Naive thymus-derived CD4-positive, alpha-beta T cell (primary cell): ENCODE measurements at regions not wholly inside any gene's neighbourhood (a gene's known extent, or its start where the extent isn't known, plus 50 kb on each side); places are given as distances from the start of the nearest gene placed in this dataset.
"Not testable (repeated sequence)": the region's sequence is repeated elsewhere in the genome, so short reads cannot be mapped to it uniquely, and the experiment has no call there.

ENCODE experiments used
- ATAC-seq: fragments of 150-1000 bp; cut with Tn5 transposase; 2 replicates; pipeline ENCODE4 v1.10.0; 2021; ENCODE audit warnings: mild to moderate bottlenecking, moderate library complexity
- CTCF ChIA-PET: fragments of 350-600 bp; sonication (Branson Sonifier 250); formaldehyde crosslinking; loops from one replicate; lab custom pipeline; 2021; ENCODE audit warnings: antibody characterized with exemption; lab: Charles Lee
- POLR2A ChIA-PET: fragments of 350-600 bp; sonication (Branson Sonifier 250); formaldehyde crosslinking; loops from one replicate; lab custom pipeline; 2021; ENCODE audit warnings: antibody characterized with exemption, inconsistent platforms; lab: Charles Lee
- DNase-seq, 9 donors: peaks; one replicate each; pipeline versions ENCODE4 v3.0.0 to v3.0.0-alpha.2; 2020 to 2022; ENCODE audit warnings: mixed read lengths in 1 of 9
- H3K27ac ChIP-seq: one replicate; pipeline ENCODE4 v1.7.0; 2013; ENCODE audit warnings: mild to moderate bottlenecking, low read depth, low read length, moderate library complexity
- H3K27me3 ChIP-seq, 2 donors: one replicate each; pipeline ENCODE4 v1.7.0; 2013; ENCODE audit warnings: low read length in 2 of 2, mild to moderate bottlenecking in 2 of 2, moderate library complexity in 2 of 2; ENCODE audit not compliant: control insufficient read depth in 2 of 2, insufficient read depth in 2 of 2
- H3K36me3 ChIP-seq, 3 experiments: 1 replicate in 2 of 3; 2 replicates in 1 of 3; pipeline ENCODE4 v1.7.0; 2013; ENCODE audit warnings: low read length in 3 of 3, mild to moderate bottlenecking in 3 of 3, moderate library complexity in 1 of 3; ENCODE audit not compliant: insufficient read depth in 3 of 3, control insufficient read depth in 2 of 3
- H3K4me1 ChIP-seq, 2 donors: one replicate each; pipeline ENCODE4 v1.7.0; 2013; ENCODE audit warnings: low read length in 2 of 2, mild to moderate bottlenecking in 2 of 2, moderate library complexity in 1 of 2; ENCODE audit not compliant: control insufficient read depth in 2 of 2, insufficient read depth in 2 of 2
- H3K4me3 ChIP-seq: 2 replicates; pipeline ENCODE4 v1.7.0; 2013; ENCODE audit warnings: mild to moderate bottlenecking, low read length
- H3K9me3 ChIP-seq, 3 experiments: 1 replicate in 2 of 3; 2 replicates in 1 of 3; pipeline ENCODE4 v1.7.0; 2013; ENCODE audit warnings: low read length in 3 of 3; ENCODE audit not compliant: control insufficient read depth in 2 of 3
- H3K27ac Mint-ChIP-seq, 9 donors: one replicate each; pipeline ENCODE4 v1.8.0; 2020 to 2022; ENCODE audit warnings: mixed read lengths in 9 of 9, mild to moderate bottlenecking in 8 of 9, moderate library complexity in 5 of 9, inconsistent platforms in 2 of 9
- H3K27me3 Mint-ChIP-seq, 5 donors: one replicate each; pipeline ENCODE4 v1.8.0; 2021 to 2022; ENCODE audit warnings: mixed read lengths in 5 of 5, mild to moderate bottlenecking in 1 of 5
- H3K36me3 Mint-ChIP-seq, 5 donors: one replicate each; pipeline ENCODE4 v1.8.0; 2020 to 2022; ENCODE audit warnings: mixed read lengths in 5 of 5, mild to moderate bottlenecking in 3 of 5, inconsistent platforms in 1 of 5
- H3K4me1 Mint-ChIP-seq, 7 donors: one replicate each; pipeline ENCODE4 v1.8.0; 2020 to 2022; ENCODE audit warnings: mixed read lengths in 7 of 7, mild to moderate bottlenecking in 3 of 7, inconsistent platforms in 1 of 7
- H3K4me3 Mint-ChIP-seq, 10 donors: one replicate each; pipeline ENCODE4 v1.8.0; 2020 to 2022; ENCODE audit warnings: mild to moderate bottlenecking in 10 of 10, mixed read lengths in 10 of 10, moderate library complexity in 6 of 10, inconsistent platforms in 2 of 10
- H3K9me3 Mint-ChIP-seq, 11 donors: one replicate each; pipeline ENCODE4 v1.8.0; 2020 to 2022; ENCODE audit warnings: mixed read lengths in 11 of 11, mild to moderate bottlenecking in 4 of 11, inconsistent platforms in 1 of 11, moderate library complexity in 1 of 11
- intact Hi-C, 2 donors: fragments of 100-400 bp; cut with micrococcal nuclease; formaldehyde crosslinking; loops; one replicate each; pipeline ENCODE4 v1.15.1; 2023

GRCh38 chr4:91851456-91851855, 452.3 kb upstream of the GRID2 start:
- no peaks in the 10 kb centered on the region for H3K36me3 Mint-ChIP-seq

DNA sequence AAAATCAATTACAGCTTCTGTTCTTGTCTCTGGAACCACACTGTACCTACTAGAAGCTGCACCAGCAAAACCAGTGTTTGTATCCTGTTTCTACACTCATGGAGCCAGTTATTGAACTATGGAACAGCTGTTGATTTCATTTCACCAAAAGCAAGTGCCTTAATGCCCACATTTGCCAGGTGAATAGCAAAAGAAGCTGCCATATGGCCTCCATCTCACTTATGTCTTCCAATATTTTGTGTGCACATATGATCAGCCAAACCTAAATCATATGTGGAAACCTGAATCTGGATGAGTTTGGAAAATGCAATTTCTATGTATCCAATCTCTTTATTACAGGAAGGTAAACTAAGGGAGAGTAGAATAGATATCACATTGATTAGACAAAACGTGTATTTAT, 415.8 kb upstream of the GRID2 start:
- Mint-ChIP-seq H3K27me3 (no peaks in the 10 kb centered on the region), H3K9me3 (peaks cover 0 to 19% (median 5%) of the 10 kb centered on the region in 11 donors), H3K27ac (no peak overlapping the region), H3K36me3 (no peaks in the 10 kb centered on the region), H3K4me3 (no peak overlapping the region), H3K4me1 (no peaks in the 10 kb centered on the region)
- intact Hi-C loops: no loop called here
- no peak for DNase-seq
- Histone ChIP-seq H3K4me3 (no peak overlapping the region), H3K27ac (no peak overlapping the region), H3K9me3 (no peaks in the 10 kb centered on the region), H3K27me3 (no peaks in the 10 kb centered on the region), H3K4me1 (no peaks in the 10 kb centered on the region), H3K36me3 (no peaks in the 10 kb centered on the region)
- no peak for ATAC-seq
- POLR2A ChIA-PET: no interaction called here
- CTCF ChIA-PET: no interaction called here

More at GRCh38 chr4:91851456-91851855, 452.3 kb upstream of the GRID2 start:
- no peaks in the 10 kb centered on the region for H3K27me3 Mint-ChIP-seq
- intact Hi-C loops: no loop called here
- H3K27ac ChIP-seq: no peak overlapping the region
- ChIA-PET POLR2A (no interaction called here), CTCF (no interaction called here)
- DNase-seq: no peak
- H3K9me3 Mint-ChIP-seq: peaks cover 0 to 9% (median 3%) of the 10 kb centered on the region in 11 donors
- H3K9me3 ChIP-seq: peaks cover 0 to under 1% (median 0%) of the 10 kb centered on the region in 3 experiments
- no peak overlapping the region for H3K4me3 Mint-ChIP-seq
- no peak overlapping the region for H3K27ac Mint-ChIP-seq
- no peaks in the 10 kb centered on the region for H3K4me1 Mint-ChIP-seq
- H3K4me3 ChIP-seq: no peak overlapping the region
- no peaks in the 10 kb centered on the region for H3K4me1 ChIP-seq
- H3K36me3 ChIP-seq: no peaks in the 10 kb centered on the region
- ATAC-seq: no peak
- H3K27me3 ChIP-seq: no peaks in the 10 kb centered on the region

- POLR2A ChIA-PET, H3K36me3 ChIP-seq, ATAC-seq, H3K27ac ChIP-seq, H3K36me3 Mint-ChIP-seq, H3K27me3 Mint-ChIP-seq, H3K9me3 ChIP-seq, H3K27me3 ChIP-seq, H3K4me3 Mint-ChIP-seq, CTCF ChIA-PET, H3K4me1 ChIP-seq, H3K4me1 Mint-ChIP-seq, H3K27ac Mint-ChIP-seq, DNase-seq, intact Hi-C loops, H3K4me3 ChIP-seq: not testable (repeated sequence)
- H3K9me3 Mint-ChIP-seq: peaks cover 0 to 28% (median 8%) of the 10 kb centered on the region in 11 donors
Observed at GRCh38 chr4:91891217-91891616, 412.5 kb upstream of the GRID2 start.

DNA sequence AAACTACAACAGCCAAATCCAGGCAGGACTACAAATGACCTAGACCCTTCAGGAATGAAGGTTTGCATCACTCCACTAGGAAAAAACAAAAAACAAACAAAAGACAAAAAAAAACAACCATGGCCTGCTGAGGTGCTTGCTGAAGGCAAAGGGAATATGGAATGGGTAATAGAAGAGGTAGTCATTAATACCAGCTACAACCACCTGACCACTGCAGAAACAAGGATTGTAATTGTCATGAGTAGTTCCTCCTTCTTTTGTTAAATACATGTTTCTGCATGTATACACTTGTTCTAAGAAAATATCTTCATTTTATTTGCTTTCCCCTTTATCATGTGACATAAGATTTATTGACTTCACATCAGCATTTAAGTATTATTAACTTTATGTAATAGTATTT, 409.8 kb upstream of the GRID2 start:
- no peak overlapping the region for H3K27ac ChIP-seq
- no peak for ATAC-seq
- H3K4me3 Mint-ChIP-seq: no peak overlapping the region
- no peak for DNase-seq
- no peaks in the 10 kb centered on the region for H3K36me3 ChIP-seq
- no peak overlapping the region for H3K4me3 ChIP-seq
- H3K4me1 Mint-ChIP-seq: no peaks in the 10 kb centered on the region
- H3K27ac Mint-ChIP-seq: no peak overlapping the region
- intact Hi-C loops: no loop called here
- ChIA-PET CTCF (no interaction called here), POLR2A (no interaction called here)
- H3K36me3 Mint-ChIP-seq: no peaks in the 10 kb centered on the region
- H3K27me3 ChIP-seq: no peaks in the 10 kb centered on the region
- no peaks in the 10 kb centered on the region for H3K27me3 Mint-ChIP-seq
- H3K9me3 ChIP-seq: no peaks in the 10 kb centered on the region
- H3K9me3 Mint-ChIP-seq: peaks cover 0 to 22% (median 8%) of the 10 kb centered on the region in 11 donors
- H3K4me1 ChIP-seq: no peaks in the 10 kb centered on the region

DNA sequence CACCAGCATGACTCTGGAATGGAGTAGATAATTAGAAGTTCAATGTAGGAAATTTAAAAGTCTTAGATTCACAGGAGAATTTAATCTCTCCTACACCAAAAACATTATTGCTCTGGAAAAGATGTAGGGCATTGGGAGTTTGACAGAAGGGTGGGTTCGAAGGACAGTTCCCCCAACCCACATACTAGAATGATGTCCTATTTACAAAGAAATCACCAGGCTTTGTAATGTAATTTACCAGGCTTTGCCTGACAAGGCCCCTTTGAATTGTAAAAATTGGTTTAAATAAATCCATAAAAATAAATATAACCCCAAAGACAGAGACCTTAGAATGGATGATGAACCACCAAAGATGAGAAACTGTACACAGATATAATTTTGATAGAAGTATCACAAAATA, 399.2 kb upstream of the GRID2 start:
- ATAC-seq: no peak
- no peak overlapping the region for H3K27ac Mint-ChIP-seq
- ChIA-PET CTCF (no interaction called here), POLR2A (no interaction called here)
- Histone ChIP-seq H3K27me3 (no peaks in the 10 kb centered on the region), H3K36me3 (no peaks in the 10 kb centered on the region), H3K4me3 (no peak overlapping the region), H3K27ac (no peak overlapping the region), H3K9me3 (no peaks in the 10 kb centered on the region), H3K4me1 (no peaks in the 10 kb centered on the region)
- intact Hi-C loops: no loop called here
- no peak for DNase-seq
- H3K9me3 Mint-ChIP-seq: peaks cover 0 to 32% (median 5%) of the 10 kb centered on the region in 11 donors
- no peak overlapping the region for H3K4me3 Mint-ChIP-seq
- no peaks in the 10 kb centered on the region for H3K27me3 Mint-ChIP-seq
- H3K36me3 Mint-ChIP-seq: no peaks in the 10 kb centered on the region
- H3K4me1 Mint-ChIP-seq: no peaks in the 10 kb centered on the region

DNA sequence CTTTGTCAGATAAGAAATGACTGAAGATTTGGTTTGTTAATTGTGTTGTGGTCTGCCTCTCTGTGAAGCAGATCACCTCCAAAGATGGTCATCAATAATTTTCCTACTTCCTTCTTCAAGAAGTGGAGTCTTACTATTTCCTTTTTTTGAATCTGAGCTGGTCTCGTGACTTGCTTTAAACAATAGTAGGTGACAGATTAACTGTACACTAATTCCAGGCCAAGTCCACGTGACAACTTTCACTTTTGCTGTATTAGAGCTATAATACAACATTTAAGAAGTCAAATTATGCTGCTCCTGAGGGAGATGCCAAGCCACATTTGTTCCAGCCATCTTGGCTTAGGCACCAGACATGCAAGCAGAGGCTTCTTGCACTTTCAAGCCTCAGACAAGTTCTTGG, 393.8 kb upstream of the GRID2 start:
- Histone ChIP-seq H3K4me3 (no peak overlapping the region), H3K36me3 (no peaks in the 10 kb centered on the region), H3K9me3 (no peaks in the 10 kb centered on the region), H3K4me1 (no peaks in the 10 kb centered on the region), H3K27me3 (no peaks in the 10 kb centered on the region), H3K27ac (no peak overlapping the region)
- no peak for DNase-seq
- CTCF ChIA-PET: no interaction called here
- Mint-ChIP-seq H3K4me3 (no peak overlapping the region), H3K27ac (no peak overlapping the region), H3K36me3 (no peaks in the 10 kb centered on the region), H3K27me3 (no peaks in the 10 kb centered on the region), H3K9me3 (peaks cover 0 to 25% (median 2%) of the 10 kb centered on the region in 11 donors), H3K4me1 (no peaks in the 10 kb centered on the region)
- ATAC-seq: no peak
- POLR2A ChIA-PET: no interaction called here
- intact Hi-C loops: no loop called here

GRCh38 chr4:91914176-91914804, 389.5 kb upstream of the GRID2 start:
- no peak for DNase-seq
- Mint-ChIP-seq H3K27me3 (no peaks in the 10 kb centered on the region), H3K9me3 (peaks cover 0 to 23% (median 6%) of the 10 kb centered on the region in 11 donors), H3K36me3 (no peaks in the 10 kb centered on the region), H3K4me1 (no peaks in the 10 kb centered on the region), H3K4me3 (no peak overlapping the region), H3K27ac (no peak overlapping the region)
- no peak overlapping the region for H3K27ac ChIP-seq
- intact Hi-C loops: no loop called here
- no peaks in the 10 kb centered on the region for H3K4me1 ChIP-seq
- CTCF ChIA-PET: no interaction called here
- no peaks in the 10 kb centered on the region for H3K9me3 ChIP-seq
- H3K4me3 ChIP-seq: no peak overlapping the region
- no peak for ATAC-seq
- POLR2A ChIA-PET: no interaction called here
- no peaks in the 10 kb centered on the region for H3K27me3 ChIP-seq
- no peaks in the 10 kb centered on the region for H3K36me3 ChIP-seq
